Stimulated activated CD8-positive, alpha-beta memory T cell treated with anti-CD3 and anti-CD28 coated beads, Interleukin-4, amount 100 ng/mL, for 1 hour (primary cell): ENCODE measurements at regions not wholly inside any gene's neighbourhood (a gene's known extent, or its start where the extent isn't known, plus 50 kb on each side); places are given as distances from the start of the nearest gene placed in this dataset.

ENCODE experiments used
- DNase-seq, 2 donors: peaks; one replicate each; pipeline ENCODE4 v3.0.0-alpha.2; 2020; ENCODE audit warnings: low read depth in 2 of 2, low spot score in 1 of 2

GRCh38 chr7:131745390-131746248 lies 189.2 kb upstream of the PODXL start:
- no peak for DNase-seq

DNA sequence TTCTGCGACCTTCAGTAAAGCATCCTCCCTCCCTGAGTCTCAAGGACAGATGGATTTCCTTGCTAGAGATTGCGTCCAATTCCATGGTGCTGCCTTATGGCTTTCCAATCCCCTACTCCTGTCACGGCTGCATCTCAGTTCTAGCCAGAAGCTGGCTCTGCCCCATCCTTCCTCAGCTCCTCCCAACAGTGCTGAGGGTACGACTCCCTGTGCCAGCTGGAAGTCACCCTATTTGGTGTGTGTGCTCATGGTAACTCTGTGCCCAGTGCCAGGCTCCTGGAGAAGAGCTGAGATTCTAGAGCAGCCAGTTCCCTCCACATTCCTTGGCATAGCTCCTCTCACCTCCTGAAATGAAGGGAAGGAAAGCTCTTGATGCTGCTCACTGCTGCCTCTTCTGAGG lies 185.0 kb upstream of the PODXL start:
- no peak for DNase-seq

DNA sequence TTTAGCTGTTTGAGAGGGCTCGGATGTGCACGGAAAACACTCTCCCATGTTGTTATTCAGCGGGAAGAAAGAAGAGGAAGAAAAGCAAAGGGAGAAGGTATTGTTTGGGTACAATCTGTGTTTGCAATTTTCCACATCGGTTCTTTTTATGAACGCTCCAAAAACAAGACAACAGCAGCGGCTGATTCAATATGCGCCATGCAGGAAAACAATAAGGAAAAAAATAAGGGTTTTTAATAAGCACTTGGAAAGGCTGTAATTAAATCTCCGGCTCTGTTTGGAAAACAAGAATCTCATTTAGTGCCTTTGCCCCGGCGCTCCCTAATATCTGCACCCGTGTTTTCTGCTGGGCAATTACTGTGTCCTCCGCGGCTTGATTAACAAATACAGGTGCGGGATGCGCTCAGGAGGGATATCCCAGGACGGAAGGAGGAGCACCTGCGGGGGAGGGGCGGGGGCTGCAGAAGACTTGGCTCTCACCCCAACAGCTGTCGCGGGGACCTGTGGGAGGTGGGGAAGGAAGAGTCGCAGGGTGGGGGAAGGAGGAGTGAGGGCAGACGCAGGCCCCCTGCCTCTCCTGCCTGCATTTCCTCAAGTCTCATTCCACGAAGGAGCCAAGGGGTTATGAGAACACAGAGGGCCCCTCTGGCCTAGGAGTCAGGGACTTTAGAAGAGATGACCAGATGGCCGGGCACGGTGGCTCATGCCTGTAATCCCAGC lies 181.5 kb upstream of the PODXL start:
- no peak for DNase-seq

DNA sequence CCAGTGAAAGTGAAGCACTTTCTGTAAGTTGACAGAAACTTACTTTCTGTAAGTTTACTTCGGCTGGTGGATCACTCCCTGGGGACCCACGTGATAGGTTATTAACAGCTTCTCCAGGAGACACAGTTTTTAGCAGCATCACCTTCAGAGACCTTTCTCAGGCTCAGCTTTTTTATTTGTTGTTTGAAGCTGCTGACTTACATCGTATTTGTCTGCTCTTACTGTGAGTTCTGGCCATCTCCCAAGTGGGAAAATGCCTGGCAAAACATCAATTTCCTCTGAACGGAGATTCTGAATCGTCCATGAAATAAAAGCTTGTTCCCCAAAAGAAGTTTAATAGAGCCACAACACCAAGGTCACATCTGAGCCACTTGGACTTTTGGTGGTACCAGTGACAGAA lies 178.7 kb upstream of the PODXL start:
- DNase-seq = no peak

GRCh38 chr7:131733604-131734003 lies 177.2 kb upstream of the PODXL start:
- no peak for DNase-seq

GRCh38 chr7:131727189-131727588 lies 170.8 kb upstream of the PODXL start:
- no peak for DNase-seq

DNA sequence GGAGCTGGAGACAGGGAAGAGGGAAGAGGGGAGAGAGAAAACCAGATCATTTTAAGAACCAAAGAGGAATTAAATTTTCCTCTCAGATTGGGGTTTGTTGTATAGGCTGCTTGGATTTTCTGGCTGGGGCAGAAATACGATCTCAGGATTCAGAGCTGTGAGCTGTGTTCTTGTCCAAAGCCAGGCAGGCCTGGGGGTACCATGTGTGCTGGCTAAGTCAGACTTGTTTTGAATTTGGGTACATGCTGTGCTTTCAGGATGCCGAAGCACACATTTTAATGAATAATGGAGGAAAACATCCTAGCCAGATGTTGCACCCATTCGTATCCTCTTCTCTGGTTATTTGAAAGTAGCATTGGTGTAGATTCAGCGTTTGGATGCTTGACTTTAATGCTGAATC lies 170.3 kb upstream of the PODXL start:
- no peak for DNase-seq

DNA sequence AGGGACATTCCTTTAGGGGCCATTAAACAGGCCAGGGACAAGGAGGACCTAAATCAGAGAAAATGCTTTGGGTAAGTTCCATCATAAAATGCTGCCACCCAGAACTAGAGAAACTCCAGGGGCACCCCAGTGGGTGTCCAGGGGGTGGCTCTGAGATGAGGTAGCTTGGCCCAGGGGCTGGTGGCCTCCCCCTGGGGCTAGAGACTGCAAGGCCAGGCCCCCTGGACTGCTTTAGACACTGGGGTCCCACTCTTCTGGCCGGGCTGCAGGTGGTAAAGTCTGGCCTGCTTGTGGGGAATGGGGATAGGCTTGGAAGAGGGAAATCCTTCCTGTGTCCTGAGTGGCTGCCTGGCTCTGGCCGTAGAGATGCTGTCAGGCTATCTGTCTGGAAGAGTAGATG lies 169.6 kb upstream of the PODXL start:
- DNase-seq = no peak

GRCh38 chr7:131724776-131725345 lies 168.4 kb upstream of the PODXL start:
- no peak for DNase-seq

DNA sequence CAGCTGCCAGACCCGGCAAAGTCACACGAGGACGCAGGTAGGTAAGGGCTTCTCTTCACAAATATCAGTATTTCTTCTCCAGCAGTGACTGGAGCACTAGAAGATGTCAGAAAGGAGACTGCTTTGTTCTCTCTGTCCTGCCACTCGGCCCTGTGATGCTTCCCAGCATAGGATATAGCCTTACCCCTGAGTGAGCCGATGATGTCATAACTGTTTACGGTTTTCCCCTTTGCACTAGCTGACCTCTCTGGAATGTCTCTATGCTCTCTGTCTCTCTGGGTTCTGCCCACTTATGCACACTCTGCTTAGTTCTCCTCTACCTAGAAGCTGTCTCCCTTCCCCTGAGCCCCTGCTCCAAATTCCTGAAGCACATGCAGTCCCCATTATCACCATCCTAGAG lies 167.5 kb upstream of the PODXL start:
- DNase-seq = no peak

DNA sequence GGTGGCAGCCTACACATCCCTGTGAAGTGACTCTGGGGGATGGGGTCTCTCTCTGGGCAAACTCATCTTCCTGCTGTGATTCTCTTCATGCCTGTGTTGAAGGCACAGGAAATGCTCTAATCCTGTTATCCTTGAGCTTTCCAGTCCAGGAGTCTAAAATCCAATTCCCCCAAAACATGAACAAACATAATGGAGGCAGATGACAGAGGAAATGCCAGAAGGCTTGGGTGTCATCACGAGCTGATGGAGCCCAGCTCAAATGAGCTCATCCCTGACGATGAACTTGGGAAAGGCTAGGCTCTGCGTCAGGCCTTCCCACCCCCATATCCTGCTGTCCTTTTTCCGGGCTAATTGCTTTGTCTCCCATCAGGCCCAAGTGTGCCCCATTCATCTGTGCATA lies 165.9 kb upstream of the PODXL start:
- no peak for DNase-seq

DNA sequence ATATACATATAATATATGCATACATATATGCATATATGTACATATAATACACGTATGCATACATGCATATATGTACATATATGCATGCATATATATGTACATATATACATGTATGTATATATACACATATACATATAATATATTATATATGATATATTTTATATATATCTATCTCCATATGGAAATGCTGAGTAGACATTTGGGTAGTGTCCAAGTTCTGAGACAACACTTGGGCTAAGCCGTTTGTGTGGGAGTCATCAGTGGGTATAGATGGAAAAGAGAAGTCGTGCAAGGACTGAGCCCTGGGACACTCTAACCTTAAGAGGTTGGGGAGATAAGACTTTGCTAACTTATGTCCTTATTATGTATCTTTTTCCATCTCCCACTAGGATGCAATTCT lies 165.2 kb upstream of the PODXL start:
- no peak for DNase-seq

GRCh38 chr7:131720703-131721102 lies 164.3 kb upstream of the PODXL start:
- DNase-seq = no peak

- no peak for DNase-seq
These were observed 160.8 kb upstream of the PODXL start for GRCh38 chr7:131717181-131717580.

DNA sequence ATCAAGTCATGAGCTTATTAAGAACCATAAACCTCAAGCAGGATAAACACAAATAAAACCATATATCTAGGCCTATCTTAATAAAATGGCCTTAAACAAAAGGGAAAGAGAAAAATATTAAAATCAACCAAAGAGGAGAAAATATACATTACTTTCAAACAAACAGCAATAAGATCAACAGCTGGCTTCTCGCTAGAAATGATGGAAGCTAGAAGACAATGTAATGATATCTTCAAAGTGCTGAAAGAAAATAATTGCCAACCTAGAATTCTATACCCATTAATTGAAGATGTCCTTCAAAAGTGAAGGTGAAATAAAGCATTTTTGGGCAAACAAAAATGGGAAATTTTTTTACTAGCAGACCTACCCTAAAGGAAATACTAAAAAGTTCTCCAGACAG lies 142.9 kb upstream of the PODXL start:
- no peak for DNase-seq

GRCh38 chr7:131692131-131692960 lies 135.9 kb upstream of the PODXL start:
- no peak for DNase-seq

- no peak for DNase-seq
These were observed 135.2 kb upstream of the PODXL start for GRCh38 chr7:131691454-131692130.

DNA sequence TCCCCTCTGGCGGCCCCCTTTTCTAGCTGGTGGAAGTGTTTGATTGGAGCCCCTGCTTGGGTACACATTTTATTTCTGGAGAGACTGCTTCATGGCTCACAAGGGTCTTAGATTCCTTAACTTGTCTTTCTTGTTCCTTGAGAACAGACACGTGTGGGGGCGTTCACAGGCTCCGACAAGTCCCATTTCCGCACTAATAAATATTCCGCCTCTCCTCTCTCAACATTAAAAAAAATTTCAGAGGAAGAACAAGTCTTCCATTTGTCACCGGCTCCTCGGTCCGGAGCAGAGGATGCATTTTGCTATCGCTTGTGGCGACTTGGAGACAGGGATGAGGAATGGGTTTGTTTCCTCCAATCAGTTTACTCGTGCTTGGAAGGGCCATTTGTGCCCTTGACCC lies 134.0 kb upstream of the PODXL start:
- no peak for DNase-seq

GRCh38 chr7:131689662-131690234 lies 133.3 kb upstream of the PODXL start:
- DNase-seq = no peak
